ENCODE measurements at regions not wholly inside any gene's neighbourhood (a gene's known extent, or its start where the extent isn't known, plus 50 kb on each side); places are given as distances from the start of the nearest gene placed in this dataset.

- peak in 4 of 7 experiments; percentile 7 to 30 (median 10) for TF ChIP-seq CTCF (IDR thresholded peaks at IDR 0.05)
- no peak for TF ChIP-seq POLR2A (IDR thresholded peaks at IDR 0.05)
Observed at GRCh38 chr5:90135779-90136378, 273.7 kb downstream of the CETN3 start.
